Renal pelvis (tissue), 1 donor: ENCODE measurements at regions not wholly inside any gene's neighbourhood (a gene's known extent, or its start where the extent isn't known, plus 50 kb on each side); places are given as distances from the start of the nearest gene placed in this dataset.

Experiments used
- DNase-seq: peaks from one replicate; pipeline ENCODE4 v3.0.0-alpha.2; 2013

GRCh38 chr1:168386949-168387586, 106.4 kb downstream of the TBX19 start:
- DNase-seq = peak; percentile 66

DNA sequence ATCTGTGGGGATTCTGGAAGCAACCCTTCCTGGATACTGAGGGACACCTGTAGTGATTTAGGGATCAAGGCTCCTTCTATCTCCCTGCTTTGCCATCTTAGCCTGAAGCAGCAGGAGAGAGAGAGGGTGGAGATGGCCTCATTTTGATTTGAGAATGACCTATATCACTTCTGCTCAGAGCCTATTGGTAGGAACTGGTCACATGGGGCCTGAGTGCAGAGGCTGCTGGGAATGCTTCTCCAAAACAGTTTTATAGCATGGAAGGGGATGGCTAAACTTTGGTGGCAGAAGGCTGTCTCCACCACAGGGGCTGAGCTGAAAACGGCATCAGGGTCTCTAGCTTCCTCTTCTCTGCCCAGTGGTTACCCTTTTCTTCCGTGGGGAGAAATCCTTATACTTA, 105.8 kb downstream of the TBX19 start:
- no peak for DNase-seq

DNA sequence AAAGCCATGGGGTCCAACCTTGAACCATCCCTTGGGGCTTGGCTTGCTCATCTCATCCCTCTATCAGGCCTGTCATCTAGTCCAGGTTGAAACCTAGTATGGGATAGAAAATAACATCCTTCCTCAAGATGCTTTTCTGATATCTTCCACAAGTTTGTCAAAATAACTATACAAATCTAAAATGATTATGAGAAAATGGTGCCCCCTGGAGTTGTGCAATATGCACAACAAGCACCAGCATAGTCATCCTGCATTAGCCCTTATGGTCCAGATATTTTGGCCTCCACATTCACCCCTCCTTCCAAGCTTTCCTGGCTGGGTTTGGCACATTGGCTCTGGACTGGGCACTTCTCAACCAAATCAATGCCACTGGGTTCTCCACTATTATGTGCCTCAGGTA, 101.2 kb downstream of the TBX19 start:
- DNase-seq = no peak

GRCh38 chr1:168380945-168381344, 100.3 kb downstream of the TBX19 start:
- DNase-seq = no peak

GRCh38 chr1:168379104-168379860, 98.6 kb downstream of the TBX19 start:
- no peak for DNase-seq

GRCh38 chr1:168375566-168376300, 95.1 kb downstream of the TBX19 start:
- no peak for DNase-seq

DNA sequence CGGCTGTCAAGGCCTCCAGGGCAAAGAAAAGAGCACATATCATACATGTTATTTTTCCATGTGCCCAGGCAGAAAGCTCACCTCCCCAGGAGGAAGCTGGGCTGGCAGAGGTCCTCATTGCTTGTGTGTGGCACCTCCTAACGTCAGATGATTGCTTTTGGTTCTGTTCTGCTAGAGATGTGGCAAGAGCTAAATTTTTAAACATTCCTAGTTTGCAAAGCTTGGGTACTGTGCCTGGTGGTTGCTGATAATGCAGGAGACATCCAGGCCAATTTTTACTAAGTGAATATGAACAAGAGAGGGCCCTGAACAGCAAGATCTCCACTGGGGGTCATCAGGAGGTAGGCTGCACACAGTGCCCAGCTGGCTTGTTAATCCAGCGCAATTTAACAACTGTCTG, 93.9 kb downstream of the TBX19 start:
- DNase-seq = no peak

GRCh38 chr1:168373869-168374268, 93.2 kb downstream of the TBX19 start:
- DNase-seq = no peak

DNA sequence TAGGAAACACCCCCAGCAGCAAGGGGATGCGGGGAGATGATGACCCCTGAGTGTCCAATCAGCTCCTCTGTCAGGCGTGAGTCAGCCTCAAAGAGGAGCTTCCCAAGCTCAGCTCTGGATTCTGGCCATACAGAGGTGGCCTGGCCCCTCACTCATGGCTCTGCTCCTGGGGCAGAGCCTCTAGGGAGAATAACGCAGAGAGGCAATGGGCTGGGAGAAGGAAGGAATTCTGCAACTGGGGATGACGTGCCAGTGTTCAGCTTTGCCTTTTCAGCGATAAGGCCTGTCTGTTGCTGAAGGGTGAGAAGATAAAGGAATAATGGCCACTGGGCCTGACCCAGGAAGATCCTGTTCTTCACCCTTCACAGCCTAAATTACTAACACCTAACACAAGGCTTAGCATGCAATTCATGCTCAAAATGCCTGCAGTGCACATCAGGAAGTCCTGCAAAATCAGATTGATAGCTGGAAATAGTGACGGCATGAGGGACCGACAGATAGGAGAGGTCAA, 92.2 kb downstream of the TBX19 start:
- DNase-seq = no peak

- DNase-seq = no peak
Observed at GRCh38 chr1:168372307-168372706, 91.6 kb downstream of the TBX19 start.

DNA sequence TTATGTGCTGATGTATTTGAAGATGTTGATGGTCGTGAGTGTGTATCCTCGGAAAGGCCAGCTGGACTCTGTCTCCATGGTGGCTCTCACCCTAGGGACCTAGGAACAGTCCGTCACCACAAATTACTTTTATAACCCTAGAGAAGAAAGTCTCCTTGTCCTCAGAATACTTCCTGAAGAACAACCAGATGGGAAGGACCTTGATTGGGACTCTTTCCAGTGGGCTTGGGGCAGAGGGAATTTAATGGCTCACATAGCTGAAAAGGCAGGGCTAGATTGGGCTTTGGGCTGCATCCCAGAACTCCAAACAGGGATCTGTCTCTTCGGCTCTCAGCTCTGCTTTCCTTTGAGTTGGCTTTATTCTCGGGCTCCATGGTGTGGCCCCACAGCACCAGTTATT, 90.8 kb downstream of the TBX19 start:
- DNase-seq = peak; percentile 36

- no peak for DNase-seq
Observed at GRCh38 chr1:168370586-168370985, 89.9 kb downstream of the TBX19 start.

GRCh38 chr1:168369655-168370054, 89.0 kb downstream of the TBX19 start:
- no peak for DNase-seq

- no peak for DNase-seq
Observed at GRCh38 chr1:168368131-168368530, 87.5 kb downstream of the TBX19 start.

GRCh38 chr1:168365719-168366479, 85.2 kb downstream of the TBX19 start:
- DNase-seq = no peak
